Transverse colon (tissue), 3 donors: ENCODE measurements at regions not wholly inside any gene's neighbourhood (a gene's known extent, or its start where the extent isn't known, plus 50 kb on each side); places are given as distances from the start of the nearest gene placed in this dataset.

ENCODE experiments used
- CTCF ChIP-seq, 5 experiments: fragments of 200-600 bp in 3 of 5; fragments of 450-650 bp in 2 of 5; sonication (generic) in 3 of 5; IDR thresholded peaks; 1 replicate in 2 of 5; 2 replicates in 3 of 5; pipeline ENCODE4 v1.5.1; 2016 to 2017; ENCODE audit warnings: antibody characterized with exemption in 5 of 5, inconsistent platforms in 3 of 5, mild to moderate bottlenecking in 2 of 5, moderate library complexity in 1 of 5
- POLR2A ChIP-seq: fragments of 450-650 bp; IDR thresholded peaks from one replicate; pipeline ENCODE4 v1.6.1; 2016; ENCODE audit warnings: antibody characterized with exemption, mild to moderate bottlenecking, moderate library complexity

- TF ChIP-seq POLR2A (no peak), CTCF (IDR thresholded peaks at IDR 0.05) (no peak)
Measured at GRCh38 chr2:147008481-147008880, 836.3 kb upstream of the ACVR2A start.
